SK-N-SH treated with all-trans-retinoic acid at 6 μM for 48 hours (cell line): ENCODE measurements at regions not wholly inside any gene's neighbourhood (a gene's known extent, or its start where the extent isn't known, plus 50 kb on each side); places are given as distances from the start of the nearest gene placed in this dataset.

ENCODE experiments used
- ARNTL ChIP-seq: fragments of 450-650 bp; formaldehyde crosslinking; IDR thresholded peaks from 2 replicates; pipeline ENCODE4 v1.5.0; 2020; ENCODE audit warnings: low read depth, mild to moderate bottlenecking, moderate library complexity, borderline replicate concordance
- BACH2 ChIP-seq: fragments of 250-450 bp; sonication (Bioruptor Pico); IDR thresholded peaks from 2 replicates; pipeline ENCODE4 v1.9.0; 2021; ENCODE audit warnings: mild to moderate bottlenecking, borderline replicate concordance
- PPARA ChIP-seq: fragments of 250-450 bp; sonication (Bioruptor Pico); IDR thresholded peaks from 2 replicates; pipeline ENCODE4 v1.5.0; 2020; ENCODE audit warnings: mild to moderate bottlenecking, borderline replicate concordance
- RARB ChIP-seq: fragments of 250-450 bp; sonication (Bioruptor Pico); IDR thresholded peaks from 2 replicates; pipeline ENCODE4 v1.8.0; 2021; ENCODE audit warnings: mild to moderate bottlenecking, moderate library complexity
- SNAI2 ChIP-seq: fragments of 250-450 bp; sonication (Bioruptor Pico); IDR thresholded peaks from 2 replicates; pipeline ENCODE4 v1.5.0; 2020; ENCODE audit warnings: mild to moderate bottlenecking, moderate library complexity
- TCF4 ChIP-seq: fragments of 250-450 bp; sonication (Bioruptor Pico); IDR thresholded peaks from 2 replicates; pipeline ENCODE4 v1.8.0; 2021; ENCODE audit warnings: mild to moderate bottlenecking, moderate library complexity, borderline replicate concordance
- ZFP3 ChIP-seq: fragments of 250-450 bp; sonication (Bioruptor Pico); IDR thresholded peaks from 2 replicates; pipeline ENCODE4 v1.5.0; 2020; ENCODE audit warnings: mild to moderate bottlenecking, moderate library complexity
- ZNF70 ChIP-seq: fragments of 450-650 bp; formaldehyde crosslinking; IDR thresholded peaks from 2 replicates; pipeline ENCODE4 v1.5.0; 2020; ENCODE audit warnings: mild to moderate bottlenecking, moderate library complexity
- TF ChIP-seq, protein P1 (sequence below): fragments of 250-450 bp; sonication (Bioruptor Pico); IDR thresholded peaks from 2 replicates; pipeline ENCODE4 v1.5.1; 2020; ENCODE audit warnings: low read depth, mild to moderate bottlenecking, moderate library complexity
- TF ChIP-seq, protein P2 (sequence below): fragments of 250-450 bp; sonication (Bioruptor Pico); IDR thresholded peaks from 2 replicates; pipeline ENCODE4 v1.8.0; 2020; ENCODE audit warnings: mild to moderate bottlenecking, moderate library complexity, borderline replicate concordance

DNA sequence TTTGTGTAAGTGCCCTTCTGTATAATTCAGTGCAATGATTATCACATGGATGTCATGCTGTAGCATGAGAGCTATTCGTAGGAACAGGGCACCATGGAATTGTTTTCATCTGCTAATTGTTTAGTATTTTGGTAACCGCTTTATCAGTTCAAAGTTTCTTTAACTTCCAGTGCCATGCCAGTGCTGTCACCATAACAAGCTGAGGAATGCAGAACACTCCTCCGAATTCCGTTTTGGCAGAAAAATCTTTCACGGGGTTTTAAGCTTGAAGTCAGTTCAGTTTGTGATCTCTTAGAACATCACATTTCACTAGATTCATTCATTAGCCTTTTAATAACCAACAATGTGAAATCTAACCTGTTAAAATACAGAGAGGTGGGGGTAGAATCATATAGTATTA, 117.2 kb upstream of the SEMA3C start:
- TF ChIP-seq ARNTL (CRISPR knock-in tag) = no peak
- TF ChIP-seq RARB = no peak
- TF ChIP-seq, protein P1, sequence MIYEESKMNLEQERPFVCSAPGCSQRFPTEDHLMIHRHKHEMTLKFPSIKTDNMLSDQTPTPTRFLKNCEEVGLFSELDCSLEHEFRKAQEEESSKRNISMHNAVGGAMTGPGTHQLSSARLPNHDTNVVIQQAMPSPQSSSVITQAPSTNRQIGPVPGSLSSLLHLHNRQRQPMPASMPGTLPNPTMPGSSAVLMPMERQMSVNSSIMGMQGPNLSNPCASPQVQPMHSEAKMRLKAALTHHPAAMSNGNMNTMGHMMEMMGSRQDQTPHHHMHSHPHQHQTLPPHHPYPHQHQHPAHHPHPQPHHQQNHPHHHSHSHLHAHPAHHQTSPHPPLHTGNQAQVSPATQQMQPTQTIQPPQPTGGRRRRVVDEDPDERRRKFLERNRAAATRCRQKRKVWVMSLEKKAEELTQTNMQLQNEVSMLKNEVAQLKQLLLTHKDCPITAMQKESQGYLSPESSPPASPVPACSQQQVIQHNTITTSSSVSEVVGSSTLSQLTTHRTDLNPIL = no peak
- no peak for TF ChIP-seq PPARA (CRISPR knock-in tag)
- TF ChIP-seq, protein P2, sequence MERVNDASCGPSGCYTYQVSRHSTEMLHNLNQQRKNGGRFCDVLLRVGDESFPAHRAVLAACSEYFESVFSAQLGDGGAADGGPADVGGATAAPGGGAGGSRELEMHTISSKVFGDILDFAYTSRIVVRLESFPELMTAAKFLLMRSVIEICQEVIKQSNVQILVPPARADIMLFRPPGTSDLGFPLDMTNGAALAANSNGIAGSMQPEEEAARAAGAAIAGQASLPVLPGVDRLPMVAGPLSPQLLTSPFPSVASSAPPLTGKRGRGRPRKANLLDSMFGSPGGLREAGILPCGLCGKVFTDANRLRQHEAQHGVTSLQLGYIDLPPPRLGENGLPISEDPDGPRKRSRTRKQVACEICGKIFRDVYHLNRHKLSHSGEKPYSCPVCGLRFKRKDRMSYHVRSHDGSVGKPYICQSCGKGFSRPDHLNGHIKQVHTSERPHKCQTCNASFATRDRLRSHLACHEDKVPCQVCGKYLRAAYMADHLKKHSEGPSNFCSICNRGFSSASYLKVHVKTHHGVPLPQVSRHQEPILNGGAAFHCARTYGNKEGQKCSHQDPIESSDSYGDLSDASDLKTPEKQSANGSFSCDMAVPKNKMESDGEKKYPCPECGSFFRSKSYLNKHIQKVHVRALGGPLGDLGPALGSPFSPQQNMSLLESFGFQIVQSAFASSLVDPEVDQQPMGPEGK (CRISPR knock-in tag) = no peak
- TF ChIP-seq ZFP3 (CRISPR knock-in tag) = no peak
- TF ChIP-seq SNAI2 = no peak
- TF ChIP-seq ZNF70 = no peak
- TF ChIP-seq TCF4 (CRISPR knock-in tag) = no peak
- TF ChIP-seq BACH2 (CRISPR knock-in tag) = no peak
